Fibroblast of villous mesenchyme (primary cell): ENCODE measurements at regions not wholly inside any gene's neighbourhood (a gene's known extent, or its start where the extent isn't known, plus 50 kb on each side); places are given as distances from the start of the nearest gene placed in this dataset.

Experiments used
- DNase-seq: peaks from one replicate; pipeline ENCODE4 v3.0.0-alpha.2; 2010; ENCODE audit warnings: low read depth
- H3K4me3 ChIP-seq: 2 replicates; pipeline ENCODE4 v1.5.1; 2011; ENCODE audit warnings: low read depth, mild to moderate bottlenecking, low read length
- CTCF ChIP-seq: IDR thresholded peaks from 2 replicates; pipeline ENCODE4 v1.5.1; 2012; ENCODE audit warnings: low read depth, mild to moderate bottlenecking, low read length; ENCODE audit not compliant: insufficient read depth

- no peak for DNase-seq
- TF ChIP-seq CTCF = no peak
- no peak overlapping the region for H3K4me3 ChIP-seq
Measured at GRCh38 chr12:107826276-107826675, 51.8 kb downstream of the ASCL4 start.

GRCh38 chr12:107829271-107829670 is 54.8 kb downstream of the ASCL4 start:
- no peak for DNase-seq
- TF ChIP-seq CTCF = no peak
- no peak overlapping the region for H3K4me3 ChIP-seq

DNA sequence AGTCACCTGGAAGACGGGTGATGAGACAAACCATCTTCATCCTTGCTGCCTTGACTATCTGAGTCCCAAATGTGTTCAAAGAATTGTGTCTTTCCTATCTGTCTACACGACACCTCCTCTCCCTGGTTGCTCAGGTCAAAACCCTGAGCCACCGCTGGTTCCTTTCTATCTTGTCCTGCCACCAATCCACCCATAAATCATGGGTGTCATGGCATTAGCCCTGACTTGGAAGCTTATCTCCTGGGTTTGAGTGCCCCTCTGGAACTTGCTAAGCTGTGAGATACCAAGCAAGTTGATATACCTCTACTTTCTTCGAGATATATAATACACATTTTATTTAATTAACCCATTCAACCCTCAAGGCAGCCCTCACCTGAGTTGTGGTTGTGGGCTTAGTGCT is 57.9 kb downstream of the ASCL4 start:
- DNase-seq = no peak
- TF ChIP-seq CTCF = no peak

GRCh38 chr12:107840186-107840585 is 65.7 kb downstream of the ASCL4 start:
- no peak for TF ChIP-seq CTCF
- DNase-seq = no peak
- no peak overlapping the region for H3K4me3 ChIP-seq

More for the DNA sequence above, 57.9 kb downstream of the ASCL4 start:
- no peak overlapping the region for H3K4me3 ChIP-seq

DNA sequence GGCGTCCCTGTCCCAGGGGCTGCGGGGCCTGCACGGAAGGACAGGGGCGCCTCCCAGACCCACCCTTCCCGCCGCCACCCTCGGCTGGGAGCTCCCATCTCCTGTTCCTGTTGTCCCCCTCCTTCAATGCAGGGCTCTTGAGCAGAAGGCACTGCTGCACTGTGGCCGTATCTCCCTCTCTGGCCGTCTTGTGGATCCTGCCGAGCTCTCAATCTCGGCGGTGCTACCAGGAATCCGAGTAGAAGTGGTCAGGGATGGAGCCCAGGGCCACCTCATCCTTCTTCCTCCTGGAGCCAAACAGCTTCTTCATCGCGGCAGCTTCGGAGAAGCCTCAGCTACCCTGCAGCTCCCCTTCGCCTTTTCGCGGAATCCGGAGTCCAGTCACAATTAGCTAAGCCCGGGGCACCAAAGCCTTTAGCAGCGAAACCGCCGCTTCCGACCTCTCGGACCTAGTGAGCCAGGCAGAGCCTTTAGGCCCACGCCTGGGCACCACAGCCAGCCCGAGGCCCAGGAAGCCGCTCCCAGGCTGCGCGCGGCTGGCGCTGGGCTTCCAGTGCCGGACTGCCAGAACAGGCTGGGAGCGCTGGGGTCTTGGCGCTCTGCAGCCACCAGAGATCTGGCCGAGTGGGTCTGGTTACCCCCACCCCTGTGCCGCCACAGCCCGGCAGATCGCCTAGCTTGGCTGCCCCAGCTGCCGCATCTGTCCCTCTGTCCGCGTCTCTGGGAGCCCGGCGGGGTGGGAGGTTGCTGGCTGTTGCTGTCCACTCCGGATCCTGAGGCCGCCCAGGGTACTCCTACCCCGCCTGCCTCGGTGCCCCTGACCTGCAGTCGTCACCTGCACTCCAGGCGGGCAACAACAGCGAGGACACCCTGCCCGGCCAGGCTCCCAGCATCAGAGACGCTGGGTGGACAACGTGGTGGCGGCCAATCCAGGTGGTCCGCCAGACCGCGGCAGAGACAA is 69.1 kb downstream of the ASCL4 start:
- H3K4me3 ChIP-seq = no peak overlapping the region
- DNase-seq = no peak
- no peak for TF ChIP-seq CTCF

- no peak for DNase-seq
- no peak overlapping the region for H3K4me3 ChIP-seq
- no peak for TF ChIP-seq CTCF
Measured at GRCh38 chr12:107844312-107844921, 69.9 kb downstream of the ASCL4 start.
